NCI-H69 (cell line): ENCODE measurements at regions not wholly inside any gene's neighbourhood (a gene's known extent, or its start where the extent isn't known, plus 50 kb on each side); places are given as distances from the start of the nearest gene placed in this dataset.
A peak's percentile ranks its signal among the peaks of the same experiment; 100 is the strongest.
"Not testable (repeated sequence)": the region's sequence is repeated elsewhere in the genome, so short reads cannot be mapped to it uniquely, and the experiment has no call there.

Experiments
- DNase-seq: peaks from one replicate; lab custom pipeline; 2025; lab: John Stamatoyannopoulos, UW

DNA sequence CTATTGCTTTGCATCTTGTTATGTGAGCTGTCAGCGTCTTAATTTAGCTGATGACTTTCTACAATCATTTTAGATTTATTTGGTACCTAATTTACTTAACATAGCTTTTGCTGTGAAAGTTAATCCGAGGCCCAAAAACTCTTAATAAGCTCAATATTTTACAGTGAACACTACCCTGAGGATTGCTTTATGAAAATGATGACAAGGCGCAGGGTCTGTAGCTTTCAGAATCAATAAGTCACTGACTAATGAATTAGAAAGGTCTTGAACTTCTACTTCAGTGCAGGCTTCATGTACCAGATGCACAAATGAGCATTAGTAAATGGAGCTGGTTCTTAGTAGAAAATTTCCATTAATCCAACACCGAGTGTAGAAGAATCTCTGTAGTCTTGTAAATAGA lies 81.4 kb upstream of the ZNF366 start:
- DNase-seq, result no peak

GRCh38 chr5:72587661-72588308 lies 80.6 kb upstream of the ZNF366 start:
- DNase-seq, result peak; percentile 7

DNA sequence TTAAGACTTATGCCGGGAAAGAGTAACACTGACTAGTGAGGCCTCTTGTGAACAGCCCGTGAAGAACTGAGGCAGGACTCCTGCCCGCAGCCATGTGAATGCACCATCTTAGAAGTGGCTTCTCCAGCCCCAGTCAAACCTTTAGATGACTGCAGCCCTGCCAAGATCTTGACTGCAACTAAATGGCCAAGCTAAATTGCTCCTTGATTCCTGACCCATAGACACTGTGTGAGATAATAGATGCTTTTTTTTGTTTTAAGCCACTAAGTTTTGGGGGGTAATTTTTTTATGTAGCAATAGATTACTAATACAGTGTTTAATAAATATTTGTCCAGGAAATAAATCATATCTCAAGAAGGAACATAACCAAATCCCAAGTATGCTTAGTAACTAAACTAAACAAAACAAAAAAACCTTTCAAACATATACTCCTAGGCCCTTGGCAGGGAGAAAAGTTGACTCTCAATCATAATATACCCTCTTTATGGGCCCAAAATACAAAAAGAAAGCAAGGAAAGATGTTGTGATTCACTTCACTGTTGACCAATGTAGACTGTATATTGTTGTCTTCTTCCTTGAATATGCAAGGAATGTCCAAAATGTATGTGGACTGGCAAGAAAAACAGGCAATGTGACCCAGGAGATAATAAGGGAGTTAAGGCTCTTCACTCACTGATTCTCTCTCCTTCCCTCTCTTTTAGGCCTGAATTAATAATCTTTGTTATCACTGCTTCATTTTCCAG lies 79.7 kb upstream of the ZNF366 start:
- DNase-seq, result no peak

GRCh38 chr5:72584466-72584865 lies 77.3 kb upstream of the ZNF366 start:
- no peak for DNase-seq

GRCh38 chr5:72579290-72579689 lies 72.1 kb upstream of the ZNF366 start:
- DNase-seq, result not testable (repeated sequence)

- no peak for DNase-seq
These were observed 65.1 kb upstream of the ZNF366 start for GRCh38 chr5:72572236-72572765.

DNA sequence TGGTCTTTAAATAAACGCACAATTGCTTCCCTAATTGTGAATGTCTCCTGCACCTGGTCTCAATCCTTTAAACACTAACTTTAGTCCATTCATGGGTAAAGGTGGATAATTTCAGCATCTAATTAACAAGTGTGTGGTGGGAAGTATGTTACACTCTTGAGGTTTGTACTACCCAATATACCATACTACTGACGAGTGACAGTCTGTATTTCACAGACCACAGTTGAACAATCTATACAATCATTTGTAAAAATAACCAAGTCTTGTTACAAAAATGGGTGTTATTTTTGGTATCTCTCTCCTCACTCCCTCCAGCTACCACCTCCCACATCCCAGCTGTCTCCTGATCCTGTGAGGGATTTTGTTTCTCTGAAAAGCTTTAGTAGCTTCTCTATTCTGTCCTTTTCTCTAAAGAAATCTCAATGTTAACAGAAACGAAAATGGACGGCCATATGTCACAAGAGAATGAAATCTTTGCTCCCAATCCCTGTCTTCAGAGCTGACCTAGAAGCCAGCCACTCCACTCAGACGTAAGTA lies 62.3 kb upstream of the ZNF366 start:
- no peak for DNase-seq

DNA sequence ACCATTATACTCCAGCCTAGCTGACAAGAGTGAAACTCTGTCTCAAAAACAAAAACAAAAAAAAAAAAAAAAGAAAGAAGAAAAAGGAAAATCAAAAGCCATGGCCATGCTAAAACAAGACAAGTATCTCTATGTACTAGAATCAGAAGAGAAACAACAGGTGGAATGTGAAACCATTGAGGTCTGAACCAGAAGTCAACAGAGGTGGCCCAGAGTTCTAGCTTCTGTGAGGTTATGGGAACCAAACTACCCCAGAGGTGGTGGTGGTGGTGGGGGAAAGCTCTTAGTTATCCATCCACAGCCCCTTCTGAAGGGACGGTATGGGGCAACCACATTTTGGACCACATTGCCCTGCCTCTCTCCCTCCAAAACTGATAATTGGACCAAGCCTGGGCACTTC lies 59.5 kb upstream of the ZNF366 start:
- no peak for DNase-seq

GRCh38 chr5:72565513-72566289 lies 58.5 kb upstream of the ZNF366 start:
- no peak for DNase-seq

DNA sequence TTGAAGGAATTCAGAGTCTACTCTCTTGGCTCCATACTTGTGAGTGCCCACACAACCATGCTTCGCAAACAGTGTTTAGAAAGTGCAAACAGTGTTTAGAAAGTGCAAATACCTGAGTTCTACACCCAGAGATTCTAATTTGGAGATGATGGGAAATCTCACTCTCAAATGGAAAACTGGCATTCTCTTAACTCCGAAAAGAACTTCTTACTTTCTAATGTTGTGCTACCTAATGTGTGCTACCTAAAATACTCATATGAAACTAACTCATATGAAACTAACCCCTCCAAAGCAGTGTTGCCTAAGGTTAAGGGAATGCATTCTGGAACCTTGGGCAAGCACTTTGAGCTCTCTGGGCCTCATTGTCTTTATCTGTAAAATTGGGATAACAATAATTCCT lies 55.5 kb upstream of the ZNF366 start:
- no peak for DNase-seq

GRCh38 chr5:72561148-72561972 lies 54.1 kb upstream of the ZNF366 start:
- DNase-seq, result no peak

GRCh38 chr5:72559866-72560766 lies 52.9 kb upstream of the ZNF366 start:
- DNase-seq, result no peak

DNA sequence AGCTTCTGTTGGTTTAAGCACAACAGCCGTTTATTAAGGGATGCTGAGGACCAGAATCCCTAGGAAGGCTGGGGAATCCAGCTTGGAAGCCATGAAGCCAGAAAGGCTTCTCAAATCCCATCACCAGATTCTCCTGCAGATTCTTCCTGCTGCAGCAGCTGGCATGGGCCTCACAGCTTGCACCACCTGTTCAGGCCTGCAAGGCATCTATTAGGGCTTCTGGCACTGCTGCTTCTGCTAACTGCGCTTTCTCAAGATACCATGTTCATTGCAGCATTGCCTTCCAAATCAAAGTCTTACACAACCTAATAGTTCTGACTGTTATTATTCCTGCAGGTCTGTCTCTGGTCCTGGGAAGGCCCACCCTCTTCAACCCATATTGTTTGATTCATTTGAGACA lies 51.2 kb upstream of the ZNF366 start:
- DNase-seq, result peak; percentile 42

- DNase-seq, result no peak
These were observed 50.8 kb upstream of the ZNF366 start for GRCh38 chr5:72558046-72558336.

DNA sequence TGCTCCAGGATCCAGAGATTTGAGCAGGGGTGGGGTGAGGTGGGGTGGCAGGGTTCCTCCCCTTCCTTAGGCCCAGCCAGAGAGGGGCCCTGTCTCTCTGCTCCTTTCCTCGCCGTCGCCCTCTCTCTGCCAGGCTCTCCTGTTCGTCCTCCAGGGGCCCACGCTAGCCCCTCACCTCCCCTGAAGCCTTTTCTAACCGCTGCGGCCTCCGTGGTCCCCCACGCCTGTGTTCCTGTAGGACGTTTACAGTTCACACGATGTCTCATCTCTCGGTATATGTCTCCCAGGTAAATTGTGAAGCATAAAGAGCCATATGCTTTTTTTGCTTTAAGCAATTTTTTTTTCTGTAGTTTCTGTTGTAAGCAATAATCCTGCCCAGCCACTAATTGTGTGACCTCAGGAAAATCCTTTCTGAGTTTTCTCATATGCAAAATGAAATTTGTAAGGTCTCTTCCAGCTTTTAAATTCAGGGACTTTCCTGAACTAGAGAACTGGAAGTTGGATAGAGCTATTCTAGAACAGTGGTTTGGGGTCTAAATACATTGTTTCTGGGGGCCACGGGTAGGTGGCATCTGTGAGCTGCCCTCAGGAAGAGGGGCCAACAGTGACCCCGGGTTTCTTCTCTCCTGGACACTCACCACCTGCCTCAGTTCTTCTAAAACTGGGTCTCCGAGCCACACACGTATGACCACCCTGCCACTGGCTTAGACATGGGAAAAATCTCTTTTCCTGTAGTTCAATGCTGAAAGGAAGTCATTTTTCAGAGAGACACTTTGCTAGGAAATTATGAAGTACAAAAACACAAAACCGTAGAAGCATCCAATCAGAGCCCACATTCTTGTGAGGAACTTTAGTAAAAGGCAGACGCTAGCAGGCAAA lies 50.2 kb upstream of the ZNF366 start:
- DNase-seq, result no peak
